IMR-90 (cell line): ENCODE measurements at regions not wholly inside any gene's neighbourhood (a gene's known extent, or its start where the extent isn't known, plus 50 kb on each side); places are given as distances from the start of the nearest gene placed in this dataset.

ENCODE experiments used
- ATAC-seq: fragments of 200-7000 bp; cut with Tn5 transposase; 2 replicates; pipeline ENCODE4 v1.9.1; 2020; ENCODE audit warnings: low read depth, mild to moderate bottlenecking, moderate library complexity
- BruUV-seq: library from RNA; stranded (reverse); fragments of 400-500 nt; replicated peaks from 2 replicates; lab custom pipeline; 2021; lab: Mats Ljungman, UMichigan
- CTCF ChIA-PET: fragments of 300-600 bp; formaldehyde crosslinking; extraction: SDS; loops from one replicate; lab custom pipeline; 2021; ENCODE audit warnings: antibody characterized with exemption; lab: Yijun Ruan, JAX
- POLR2A ChIA-PET: fragments of 300-600 bp; sonication (Branson Sonifier 250); formaldehyde crosslinking; loops from one replicate; lab custom pipeline; 2022; ENCODE audit warnings: antibody characterized with exemption; ENCODE audit not compliant: unreplicated experiment; lab: Charles Lee
- DNase-seq: peaks from one replicate; pipeline ENCODE4 v3.0.0; 2013
- H2AFZ ChIP-seq: replicated peaks from 2 replicates; pipeline ENCODE3; 2013; ENCODE audit warnings: low read length, mild to moderate bottlenecking; ENCODE audit not compliant: poor library complexity
- H2AK5ac ChIP-seq: 2 replicates; pipeline ENCODE4 v1.6.1; 2013; ENCODE audit warnings: low read depth, low read length, inconsistent platforms
- H2AK9ac ChIP-seq: replicated peaks from 2 replicates; pipeline ENCODE3; 2013; ENCODE audit warnings: mild to moderate bottlenecking, low read depth, low read length, moderate library complexity; ENCODE audit not compliant: poor library complexity
- H2BK120ac ChIP-seq: 2 replicates; pipeline ENCODE4 v1.6.1; 2013; ENCODE audit warnings: low read depth, low read length, inconsistent platforms
- H2BK15ac ChIP-seq: 3 replicates; pipeline ENCODE4 v1.6.1; 2013; ENCODE audit warnings: low read depth, low read length, inconsistent platforms
- H2BK20ac ChIP-seq: 2 replicates; pipeline ENCODE4 v1.6.1; 2013; ENCODE audit warnings: low read depth, mild to moderate bottlenecking, inconsistent platforms, low read length, moderate library complexity
- H2BK5ac ChIP-seq: 2 replicates; pipeline ENCODE4 v1.6.1; 2013; ENCODE audit warnings: mild to moderate bottlenecking, low read depth, low read length, inconsistent platforms; ENCODE audit not compliant: poor library complexity, severe bottlenecking
- H3K14ac ChIP-seq: replicated peaks from 2 replicates; pipeline ENCODE4 v1.6.1; 2013; ENCODE audit warnings: low read depth, low read length, inconsistent platforms
- H3K18ac ChIP-seq: 2 replicates; pipeline ENCODE4 v1.6.1; 2013; ENCODE audit warnings: low read depth, low read length, control low read depth
- H3K23ac ChIP-seq: 2 replicates; pipeline ENCODE4 v1.6.1; 2013; ENCODE audit warnings: low read depth, low read length, inconsistent platforms
- H3K27ac ChIP-seq: 2 replicates; pipeline ENCODE4 v1.5.1; 2013; ENCODE audit warnings: mild to moderate bottlenecking, control low read depth, low read length; ENCODE audit not compliant: insufficient read depth
- H3K27me3 ChIP-seq: 2 replicates; pipeline ENCODE4 v1.6.1; 2013; ENCODE audit warnings: low read length; ENCODE audit not compliant: control insufficient read depth, insufficient read depth
- H3K36me3 ChIP-seq: 2 replicates; pipeline ENCODE4 v1.6.1; 2013; ENCODE audit warnings: low read length, mixed read lengths; ENCODE audit not compliant: control insufficient read depth, insufficient read depth
- H3K4ac ChIP-seq: 2 replicates; pipeline ENCODE4 v1.6.1; 2013; ENCODE audit warnings: low read depth, low read length, inconsistent platforms
- H3K4me1 ChIP-seq: 2 replicates; pipeline ENCODE4 v1.6.1; 2013; ENCODE audit warnings: low read length, mixed read lengths; ENCODE audit not compliant: control insufficient read depth, insufficient read depth
- H3K4me2 ChIP-seq: 2 replicates; pipeline ENCODE4 v1.6.1; 2013; ENCODE audit warnings: low read depth, mild to moderate bottlenecking, control low read depth, low read length, moderate library complexity
- H3K4me3 ChIP-seq: 2 replicates; pipeline ENCODE4 v1.5.1; 2013; ENCODE audit warnings: low read depth, mild to moderate bottlenecking, control low read depth, low read length, moderate library complexity; ENCODE audit not compliant: insufficient read depth
- H3K56ac ChIP-seq: 2 replicates; pipeline ENCODE4 v1.6.1; 2013; ENCODE audit warnings: low read length, inconsistent platforms; ENCODE audit not compliant: insufficient read depth; ENCODE audit errors: extremely low read depth
- H3K79me1 ChIP-seq, 2 experiments: 2 replicates each; pipeline ENCODE4 v1.6.1; 2013; ENCODE audit warnings: low read length in 2 of 2, inconsistent platforms in 1 of 2, low read depth in 1 of 2
- H3K9ac ChIP-seq: 2 replicates; pipeline ENCODE4 v1.6.1; 2013; ENCODE audit warnings: low read depth, low read length, control low read depth
- H3K9me1 ChIP-seq: 2 replicates; pipeline ENCODE4 v1.6.1; 2013; ENCODE audit warnings: low read length, inconsistent platforms; ENCODE audit not compliant: insufficient read depth
- H3K9me3 ChIP-seq: 2 replicates; pipeline ENCODE4 v1.6.1; 2013; ENCODE audit warnings: low read length; ENCODE audit not compliant: control insufficient read depth, insufficient read depth
- H4K20me1 ChIP-seq: 2 replicates; pipeline ENCODE4 v1.6.1; 2013; ENCODE audit warnings: low read length, inconsistent platforms; ENCODE audit not compliant: insufficient read depth
- H4K5ac ChIP-seq: 2 replicates; pipeline ENCODE4 v1.6.1; 2013; ENCODE audit warnings: mild to moderate bottlenecking, low read depth, low read length, control low read depth
- H4K8ac ChIP-seq, 2 experiments: 2 replicates each; pipeline ENCODE4 v1.6.1; 2013; ENCODE audit warnings: low read depth in 2 of 2, low read length in 2 of 2, control low read depth in 1 of 2, inconsistent platforms in 1 of 2
- H4K91ac ChIP-seq: 2 replicates; pipeline ENCODE4 v1.6.1; 2013; ENCODE audit warnings: low read depth, low read length, inconsistent platforms; ENCODE audit not compliant: insufficient read depth
- FOS ChIP-seq: fragments of 150-350 bp; IDR thresholded peaks from 2 replicates; pipeline ENCODE4 v1.6.1; 2016; ENCODE audit warnings: low read depth, low read length
- MAFK ChIP-seq: IDR thresholded peaks from 2 replicates; pipeline ENCODE4 v1.6.1; 2012; ENCODE audit warnings: low read depth, low read length, improper control_type of control experiment
- MXI1 ChIP-seq: IDR thresholded peaks from 2 replicates; pipeline ENCODE4 v1.6.1; 2012; ENCODE audit warnings: low read depth, mild to moderate bottlenecking, low read length, moderate library complexity, borderline replicate concordance
- NFE2L2 ChIP-seq: fragments of 150-350 bp; IDR thresholded peaks from 2 replicates; pipeline ENCODE4 v1.6.1; 2016; ENCODE audit warnings: low read depth, mild to moderate bottlenecking, low read length
- RAD21 ChIP-seq: IDR thresholded peaks from 2 replicates; pipeline ENCODE4 v1.6.1; 2012; ENCODE audit warnings: low read length, improper control_type of control experiment
- RCOR1 ChIP-seq: IDR thresholded peaks from 2 replicates; pipeline ENCODE4 v1.6.1; 2012; ENCODE audit warnings: mild to moderate bottlenecking, low read length, improper control_type of control experiment; ENCODE audit not compliant: insufficient replicate concordance
- RFX5 ChIP-seq: IDR thresholded peaks from 2 replicates; pipeline ENCODE4 v1.8.0; 2012; ENCODE audit warnings: low read depth, mild to moderate bottlenecking, low read length, moderate library complexity
- SMC3 ChIP-seq: fragments of 150-350 bp; IDR thresholded peaks from 2 replicates; pipeline ENCODE4 v1.6.1; 2016; ENCODE audit warnings: low read depth, mild to moderate bottlenecking, antibody characterized with exemption, low read length, moderate library complexity
- dilution Hi-C: fragments of 300-500 bp; cut with HindIII; formaldehyde crosslinking; loops from one replicate; pipeline ENCODE4 v1.14.3; 2018; ENCODE audit warnings: low sequenced_read_pairs; ENCODE audit not compliant: unreplicated experiment
- in situ Hi-C: fragments of 300-500 bp; cut with MboI; formaldehyde crosslinking; loops from 3 replicates; pipeline ENCODE4 v1.14.3; 2019; ENCODE audit warnings: low sequenced_read_pairs, inconsistent platforms, mixed read lengths
- intact Hi-C: fragments of 100-400 bp; cut with micrococcal nuclease; formaldehyde crosslinking; loops from 2 replicates; pipeline ENCODE4 v1.10.0; 2022
- TF ChIP-seq, protein P1 (sequence below): fragments of 150-350 bp; IDR thresholded peaks from 2 replicates; pipeline ENCODE4 v1.6.1; 2017; ENCODE audit warnings: mild to moderate bottlenecking, antibody characterized with exemption, low read length, low read depth
- TF ChIP-seq, protein P2 (sequence below): conservative IDR thresholded peaks from 2 replicates; pipeline ENCODE4 v1.5.1; 2012; ENCODE audit warnings: mild to moderate bottlenecking, low read depth, low read length, improper control_type of control experiment

DNA sequence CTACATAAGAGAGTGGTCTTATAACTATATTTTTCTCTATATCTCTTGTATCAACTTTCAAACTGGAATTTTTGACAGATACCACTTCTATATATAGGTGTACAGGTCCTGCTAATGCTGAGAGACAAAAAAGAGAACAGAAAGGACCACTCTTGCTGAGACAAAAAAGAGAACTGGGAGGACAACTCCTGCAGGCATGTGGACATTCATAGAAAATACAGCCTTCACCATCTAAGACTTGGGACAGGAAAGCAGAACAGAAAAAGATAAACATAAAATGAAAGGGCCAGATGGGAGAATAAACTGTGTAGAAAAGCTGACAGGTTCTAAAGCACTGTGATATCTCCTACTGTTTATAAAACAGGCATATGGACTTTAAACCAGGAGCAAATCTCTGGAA lies 541.0 kb upstream of the ADGRB3 start:
- H2BK15ac ChIP-seq: no peak overlapping the region
- H3K18ac ChIP-seq: no peak overlapping the region
- no peak overlapping the region for H2AFZ ChIP-seq
- no peak overlapping the region for H3K9ac ChIP-seq
- no peak overlapping the region for H3K4me2 ChIP-seq
- H3K4me1 ChIP-seq: no peaks in the 10 kb centered on the region
- H4K8ac ChIP-seq: no peak overlapping the region
- no peak overlapping the region for H3K4ac ChIP-seq
- no peak overlapping the region for H3K4me3 ChIP-seq
- no peak overlapping the region for H3K56ac ChIP-seq
- H4K5ac ChIP-seq: no peak overlapping the region
- no peak for ATAC-seq
- no peak overlapping the region for H2BK120ac ChIP-seq
- H3K79me1 ChIP-seq: no peaks in the 10 kb centered on the region
- H3K27ac ChIP-seq: no peak overlapping the region
- no peaks in the 10 kb centered on the region for H3K9me3 ChIP-seq
- intact Hi-C loops (no loop called here), in situ Hi-C loops (no loop called here), dilution Hi-C loops (no loop called here)
- no peaks in the 10 kb centered on the region for H3K9me1 ChIP-seq
- no peak overlapping the region for H3K14ac ChIP-seq
- no peaks in the 10 kb centered on the region for H4K20me1 ChIP-seq
- no peak overlapping the region for H4K91ac ChIP-seq
- H2AK9ac ChIP-seq: no peak overlapping the region
- H2AK5ac ChIP-seq: no peak overlapping the region
- H2BK5ac ChIP-seq: no peak overlapping the region
- H3K27me3 ChIP-seq: no peaks in the 10 kb centered on the region
- H3K23ac ChIP-seq: no peak overlapping the region
- no peak for DNase-seq
- ChIA-PET CTCF (no interaction called here), POLR2A (no interaction called here)
- H3K36me3 ChIP-seq: no peaks in the 10 kb centered on the region
- TF ChIP-seq, protein P1, sequence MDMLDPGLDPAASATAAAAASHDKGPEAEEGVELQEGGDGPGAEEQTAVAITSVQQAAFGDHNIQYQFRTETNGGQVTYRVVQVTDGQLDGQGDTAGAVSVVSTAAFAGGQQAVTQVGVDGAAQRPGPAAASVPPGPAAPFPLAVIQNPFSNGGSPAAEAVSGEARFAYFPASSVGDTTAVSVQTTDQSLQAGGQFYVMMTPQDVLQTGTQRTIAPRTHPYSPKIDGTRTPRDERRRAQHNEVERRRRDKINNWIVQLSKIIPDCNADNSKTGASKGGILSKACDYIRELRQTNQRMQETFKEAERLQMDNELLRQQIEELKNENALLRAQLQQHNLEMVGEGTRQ: no peak
- TF ChIP-seq MXI1: no peak
- no peak for TF ChIP-seq RCOR1
- TF ChIP-seq SMC3: no peak
- no peak for TF ChIP-seq RFX5
- no peak for TF ChIP-seq NFE2L2
- no peak for TF ChIP-seq RAD21
- no peak for TF ChIP-seq MAFK
- TF ChIP-seq, protein P2, sequence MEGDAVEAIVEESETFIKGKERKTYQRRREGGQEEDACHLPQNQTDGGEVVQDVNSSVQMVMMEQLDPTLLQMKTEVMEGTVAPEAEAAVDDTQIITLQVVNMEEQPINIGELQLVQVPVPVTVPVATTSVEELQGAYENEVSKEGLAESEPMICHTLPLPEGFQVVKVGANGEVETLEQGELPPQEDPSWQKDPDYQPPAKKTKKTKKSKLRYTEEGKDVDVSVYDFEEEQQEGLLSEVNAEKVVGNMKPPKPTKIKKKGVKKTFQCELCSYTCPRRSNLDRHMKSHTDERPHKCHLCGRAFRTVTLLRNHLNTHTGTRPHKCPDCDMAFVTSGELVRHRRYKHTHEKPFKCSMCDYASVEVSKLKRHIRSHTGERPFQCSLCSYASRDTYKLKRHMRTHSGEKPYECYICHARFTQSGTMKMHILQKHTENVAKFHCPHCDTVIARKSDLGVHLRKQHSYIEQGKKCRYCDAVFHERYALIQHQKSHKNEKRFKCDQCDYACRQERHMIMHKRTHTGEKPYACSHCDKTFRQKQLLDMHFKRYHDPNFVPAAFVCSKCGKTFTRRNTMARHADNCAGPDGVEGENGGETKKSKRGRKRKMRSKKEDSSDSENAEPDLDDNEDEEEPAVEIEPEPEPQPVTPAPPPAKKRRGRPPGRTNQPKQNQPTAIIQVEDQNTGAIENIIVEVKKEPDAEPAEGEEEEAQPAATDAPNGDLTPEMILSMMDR: no peak
- TF ChIP-seq FOS: no peak
- BruUV-seq: no TSS peak
- H2BK20ac ChIP-seq: no peak overlapping the region
